Suprapubic skin (tissue), 4 donors: ENCODE measurements at regions not wholly inside any gene's neighbourhood (a gene's known extent, or its start where the extent isn't known, plus 50 kb on each side); places are given as distances from the start of the nearest gene placed in this dataset.

Experiments used
- CTCF ChIP-seq, 2 donors: fragments of 200-600 bp in 1 of 2; fragments of 450-650 bp in 1 of 2; sonication (generic) in 1 of 2; IDR thresholded peaks; one replicate each; pipeline ENCODE4 v1.5.1; 2016 to 2019; ENCODE audit warnings: antibody characterized with exemption in 2 of 2, mild to moderate bottlenecking in 1 of 2, moderate library complexity in 1 of 2
- POLR2A ChIP-seq, 2 donors: fragments of 450-650 bp; IDR thresholded peaks; one replicate each; pipeline ENCODE4 v1.6.1; 2017; ENCODE audit warnings: antibody characterized with exemption in 2 of 2, mild to moderate bottlenecking in 2 of 2, moderate library complexity in 2 of 2
- POLR2AphosphoS5 ChIP-seq, 3 donors: sonication (generic); formaldehyde crosslinking; IDR thresholded peaks; one replicate each; pipeline ENCODE4 v1.6.1; 2017; ENCODE audit warnings: antibody characterized with exemption in 3 of 3

GRCh38 chr1:4106731-4107130 is 206.7 kb upstream of the C1orf174 start:
- TF ChIP-seq CTCF (IDR thresholded peaks at IDR 0.05) (no peak), POLR2AphosphoS5 (IDR thresholded peaks at IDR 0.05) (no peak), POLR2A (IDR thresholded peaks at IDR 0.05) (no peak)
